ENCODE measurements at regions not wholly inside any gene's neighbourhood (a gene's known extent, or its start where the extent isn't known, plus 50 kb on each side); places are given as distances from the start of the nearest gene placed in this dataset.

DNA sequence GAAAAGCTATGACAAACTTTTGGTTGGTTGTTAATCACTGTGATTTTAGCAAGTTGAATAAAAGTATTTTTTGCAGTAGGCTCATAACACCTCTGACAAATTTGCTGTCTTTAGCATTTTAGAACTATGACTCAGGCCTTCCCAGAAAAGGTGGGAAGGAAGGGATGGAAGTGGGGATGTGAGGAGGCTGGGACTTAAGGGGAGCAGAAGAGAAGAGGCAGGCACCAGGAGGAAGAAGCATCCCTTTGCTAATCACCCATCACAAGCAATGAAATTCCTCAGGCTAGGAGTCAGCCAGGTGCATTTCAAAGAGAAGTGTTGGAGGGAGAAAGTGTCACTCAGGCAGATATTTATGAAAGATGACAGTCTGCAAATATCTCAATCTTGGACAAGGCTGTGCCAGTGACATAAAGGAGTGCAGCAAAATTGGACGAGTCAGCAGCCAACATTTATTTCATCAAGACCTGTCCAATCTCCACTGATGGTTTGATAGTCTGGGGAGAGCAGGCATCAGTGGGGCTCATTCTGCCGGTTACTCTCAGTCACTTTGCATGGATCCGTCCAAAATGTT, 337.3 kb upstream of the ARRDC4 start:
- no peaks in the 10 kb centered on the region for H3K4me1 ChIP-seq (ENCODE audit: control insufficient read depth in 5 of 5, insufficient read depth in 5 of 5, low read length in 5 of 5)
- WGBS, 2 donors = 72 to 85% methylated on average over 3 of the region's 3 CpGs
- DNase-seq (no peak), ATAC-seq (ENCODE audit: insufficient read depth, low FRiP score) (no peak)
- H3K9ac ChIP-seq (ENCODE audit: insufficient read depth in 1 of 2, low read length in 2 of 2) = no peak overlapping the region
- no peak overlapping the region for H3K4me3 ChIP-seq
- TF ChIP-seq, protein P1, sequence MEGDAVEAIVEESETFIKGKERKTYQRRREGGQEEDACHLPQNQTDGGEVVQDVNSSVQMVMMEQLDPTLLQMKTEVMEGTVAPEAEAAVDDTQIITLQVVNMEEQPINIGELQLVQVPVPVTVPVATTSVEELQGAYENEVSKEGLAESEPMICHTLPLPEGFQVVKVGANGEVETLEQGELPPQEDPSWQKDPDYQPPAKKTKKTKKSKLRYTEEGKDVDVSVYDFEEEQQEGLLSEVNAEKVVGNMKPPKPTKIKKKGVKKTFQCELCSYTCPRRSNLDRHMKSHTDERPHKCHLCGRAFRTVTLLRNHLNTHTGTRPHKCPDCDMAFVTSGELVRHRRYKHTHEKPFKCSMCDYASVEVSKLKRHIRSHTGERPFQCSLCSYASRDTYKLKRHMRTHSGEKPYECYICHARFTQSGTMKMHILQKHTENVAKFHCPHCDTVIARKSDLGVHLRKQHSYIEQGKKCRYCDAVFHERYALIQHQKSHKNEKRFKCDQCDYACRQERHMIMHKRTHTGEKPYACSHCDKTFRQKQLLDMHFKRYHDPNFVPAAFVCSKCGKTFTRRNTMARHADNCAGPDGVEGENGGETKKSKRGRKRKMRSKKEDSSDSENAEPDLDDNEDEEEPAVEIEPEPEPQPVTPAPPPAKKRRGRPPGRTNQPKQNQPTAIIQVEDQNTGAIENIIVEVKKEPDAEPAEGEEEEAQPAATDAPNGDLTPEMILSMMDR (IDR thresholded peaks at IDR 0.05; ENCODE audit: control extremely low read depth, extremely low read depth) = no peak
- H3K27ac ChIP-seq (ENCODE audit: low read depth in 1 of 2, low read length in 1 of 2) = no peak overlapping the region
- no peaks in the 10 kb centered on the region for H3K9me3 ChIP-seq (ENCODE audit: control insufficient read depth in 4 of 4, insufficient read depth in 3 of 4, low read length in 3 of 4)
- H3K36me3 ChIP-seq (ENCODE audit: control insufficient read depth in 4 of 4, insufficient read depth in 4 of 4, low read length in 4 of 4) = no peaks in the 10 kb centered on the region
- no peaks in the 10 kb centered on the region for H3K27me3 ChIP-seq (ENCODE audit: control insufficient read depth in 3 of 3, insufficient read depth in 3 of 3, low read length in 2 of 3)

DNA sequence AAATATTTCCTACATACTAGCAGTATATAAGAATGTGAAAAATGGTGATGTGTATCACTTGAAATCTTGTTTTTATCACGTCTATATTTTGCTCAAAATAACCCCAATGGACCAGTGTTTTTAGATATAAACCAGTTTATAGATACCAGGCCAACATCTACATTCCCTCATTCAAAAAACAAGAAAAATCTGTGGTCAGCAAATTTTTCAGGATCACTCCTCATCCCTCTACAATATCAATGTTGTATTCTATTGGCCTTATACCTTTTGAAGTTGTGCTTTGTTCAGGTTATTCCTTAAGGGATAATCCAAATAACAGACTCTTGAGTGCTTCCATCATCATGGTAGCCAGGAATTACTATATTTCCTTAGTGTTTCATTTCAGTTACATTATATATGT, 332.9 kb upstream of the ARRDC4 start:
- Histone ChIP-seq H3K27ac (ENCODE audit: low read depth in 1 of 2, low read length in 1 of 2) (no peak overlapping the region), H3K4me3 (no peak overlapping the region), H3K27me3 (ENCODE audit: control insufficient read depth in 3 of 3, insufficient read depth in 3 of 3, low read length in 2 of 3) (no peaks in the 10 kb centered on the region), H3K9ac (ENCODE audit: insufficient read depth in 1 of 2, low read length in 2 of 2) (no peak overlapping the region), H3K4me1 (ENCODE audit: control insufficient read depth in 5 of 5, insufficient read depth in 5 of 5, low read length in 5 of 5) (no peaks in the 10 kb centered on the region), H3K9me3 (ENCODE audit: control insufficient read depth in 4 of 4, insufficient read depth in 3 of 4, low read length in 3 of 4) (no peaks in the 10 kb centered on the region), H3K36me3 (ENCODE audit: control insufficient read depth in 4 of 4, insufficient read depth in 4 of 4, low read length in 4 of 4) (no peaks in the 10 kb centered on the region)
- DNase-seq (no peak), ATAC-seq (ENCODE audit: insufficient read depth, low FRiP score) (no peak)
- 48 to 63% methylated on average over 1 of the region's 1 CpG for whole genome bisulfite sequencing, 2 donors
- TF ChIP-seq, protein P1 (IDR thresholded peaks at IDR 0.05; ENCODE audit: control extremely low read depth, extremely low read depth) = no peak

DNA sequence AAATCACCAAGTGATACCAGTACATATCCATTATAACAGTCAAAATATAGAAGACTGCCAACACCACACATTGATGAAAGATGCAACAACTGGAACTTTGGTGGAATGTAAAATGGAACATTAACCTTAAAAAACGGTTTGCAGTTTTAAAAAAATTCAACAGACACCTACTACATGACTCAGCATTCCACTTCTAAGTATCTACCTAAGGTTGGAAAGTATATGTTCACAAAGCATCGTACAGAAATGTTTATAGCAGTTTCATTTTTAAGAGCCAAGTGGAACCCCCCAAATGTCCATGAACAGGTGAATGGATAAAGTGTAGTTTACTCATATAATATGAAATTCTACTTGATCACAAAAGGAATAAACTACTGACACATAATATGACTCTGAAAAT, 314.7 kb upstream of the ARRDC4 start:
- no peaks in the 10 kb centered on the region for H3K4me1 ChIP-seq (ENCODE audit: control insufficient read depth in 5 of 5, insufficient read depth in 5 of 5, low read length in 5 of 5)
- H3K27me3 ChIP-seq (ENCODE audit: control insufficient read depth in 3 of 3, insufficient read depth in 3 of 3, low read length in 2 of 3) = no peaks in the 10 kb centered on the region
- H3K9ac ChIP-seq (ENCODE audit: insufficient read depth in 1 of 2, low read length in 2 of 2) = no peak overlapping the region
- 60 to 72% methylated on average over 2 of the region's 2 CpGs for WGBS, 2 donors
- ATAC-seq (ENCODE audit: insufficient read depth, low FRiP score) = no peak
- no peak overlapping the region for H3K27ac ChIP-seq (ENCODE audit: low read depth in 1 of 2, low read length in 1 of 2)
- H3K4me3 ChIP-seq = no peak overlapping the region
- TF ChIP-seq, protein P1 (IDR thresholded peaks at IDR 0.05; ENCODE audit: control extremely low read depth, extremely low read depth) = no peak
- H3K36me3 ChIP-seq (ENCODE audit: control insufficient read depth in 4 of 4, insufficient read depth in 4 of 4, low read length in 4 of 4) = no peaks in the 10 kb centered on the region
- no peak for DNase-seq
- H3K9me3 ChIP-seq (ENCODE audit: control insufficient read depth in 4 of 4, insufficient read depth in 3 of 4, low read length in 3 of 4) = no peaks in the 10 kb centered on the region

DNA sequence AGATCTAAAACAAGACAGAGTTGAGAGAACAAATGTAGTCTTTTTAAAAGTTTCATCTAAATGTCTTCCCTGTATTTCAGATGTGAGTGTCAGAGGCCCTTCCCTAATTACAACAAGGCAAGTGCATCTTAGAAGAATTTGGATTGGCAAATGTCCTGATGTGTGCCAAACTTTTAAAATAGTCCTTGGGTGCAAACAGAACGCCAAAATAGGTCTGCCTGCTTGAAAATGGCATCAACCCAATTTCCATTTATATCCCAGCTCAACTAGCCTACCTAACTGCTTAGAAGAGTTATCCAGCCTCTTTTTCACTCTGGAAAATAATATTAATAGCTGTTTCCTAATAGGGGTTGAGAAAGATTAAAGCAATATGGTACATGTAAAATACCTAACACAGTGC, 311.8 kb upstream of the ARRDC4 start:
- Histone ChIP-seq H3K4me3 (no peak overlapping the region), H3K9ac (ENCODE audit: insufficient read depth in 1 of 2, low read length in 2 of 2) (no peak overlapping the region), H3K36me3 (ENCODE audit: control insufficient read depth in 4 of 4, insufficient read depth in 4 of 4, low read length in 4 of 4) (no peaks in the 10 kb centered on the region), H3K4me1 (ENCODE audit: control insufficient read depth in 5 of 5, insufficient read depth in 5 of 5, low read length in 5 of 5) (peaks cover 0 to 9% (median 0%) of the 10 kb centered on the region in 5 donors), H3K27ac (ENCODE audit: low read depth in 1 of 2, low read length in 1 of 2) (no peak overlapping the region), H3K27me3 (ENCODE audit: control insufficient read depth in 3 of 3, insufficient read depth in 3 of 3, low read length in 2 of 3) (peaks cover 0 to 20% (median 15%) of the 10 kb centered on the region in 3 donors), H3K9me3 (ENCODE audit: control insufficient read depth in 4 of 4, insufficient read depth in 3 of 4, low read length in 3 of 4) (peaks cover 0 to 5% (median 0%) of the 10 kb centered on the region in 4 donors)
- TF ChIP-seq, protein P1 (IDR thresholded peaks at IDR 0.05; ENCODE audit: control extremely low read depth, extremely low read depth) = no peak
- WGBS, 2 donors = 54 to 79% methylated on average over 1 of the region's 1 CpG
- DNase-seq = no peak
- ATAC-seq (ENCODE audit: insufficient read depth, low FRiP score) = no peak

All from lung (tissue), 11 donors.